ENCODE measurements at regions not wholly inside any gene's neighbourhood (a gene's known extent, or its start where the extent isn't known, plus 50 kb on each side); places are given as distances from the start of the nearest gene placed in this dataset.

- DNase-seq = no peak
- H3K27me3 Mint-ChIP-seq = peaks cover 2 to 3% of the 10 kb centered on the region in 2 donors
- H3K9me3 Mint-ChIP-seq = peaks cover 0 to 10% (median 0%) of the 10 kb centered on the region in 8 donors
- intact Hi-C loops (cut with micrococcal nuclease) = no loop called here
- Histone ChIP-seq H3K27me3 (ENCODE audit: insufficient read depth, low read length) (no peaks in the 10 kb centered on the region), H3K4me1 (ENCODE audit: insufficient read depth, low read length) (no peaks in the 10 kb centered on the region), H3K36me3 (ENCODE audit: insufficient read depth, low read length) (no peaks in the 10 kb centered on the region), H3K4me3 (ENCODE audit: low read length in 2 of 2) (no peak overlapping the region), H3K9me3 (ENCODE audit: control insufficient read depth in 1 of 2, low read length in 2 of 2) (no peaks in the 10 kb centered on the region), H3K27ac (ENCODE audit: low read depth, low read length) (no peak overlapping the region)
- ChIA-PET CTCF (ENCODE audit: partially characterized antibody) (no interaction called here), POLR2A (ENCODE audit: partially characterized antibody) (no interaction called here)
- H3K27ac Mint-ChIP-seq = no peak overlapping the region
- no peak overlapping the region for H3K4me3 Mint-ChIP-seq
- H3K36me3 Mint-ChIP-seq = no peaks in the 10 kb centered on the region
- H3K4me1 Mint-ChIP-seq = peaks cover 0 to 2% (median 0%) of the 10 kb centered on the region in 4 donors
These were observed 137.1 kb upstream of the TARS1 start for GRCh38 chr5:33303579-33304095.

- no peak for DNase-seq
These were observed 136.2 kb upstream of the TARS1 start for GRCh38 chr5:33304601-33305000.

GRCh38 chr5:33305572-33305971 is 135.2 kb upstream of the TARS1 start:
- H3K9me3 ChIP-seq (ENCODE audit: control insufficient read depth in 1 of 2, low read length in 2 of 2) = no peaks in the 10 kb centered on the region
- Mint-ChIP-seq H3K9me3 (peaks cover 0 to 10% (median under 1%) of the 10 kb centered on the region in 8 donors), H3K4me1 (peaks cover 0 to 2% (median 0%) of the 10 kb centered on the region in 4 donors), H3K27ac (no peak overlapping the region), H3K36me3 (no peaks in the 10 kb centered on the region), H3K27me3 (peaks cover 2 to 3% of the 10 kb centered on the region in 2 donors), H3K4me3 (no peak overlapping the region)
- ChIA-PET POLR2A (ENCODE audit: partially characterized antibody) (no interaction called here), CTCF (ENCODE audit: partially characterized antibody) (no interaction called here)
- H3K4me1 ChIP-seq (ENCODE audit: insufficient read depth, low read length) = no peaks in the 10 kb centered on the region
- H3K27me3 ChIP-seq (ENCODE audit: insufficient read depth, low read length) = no peaks in the 10 kb centered on the region
- DNase-seq = no peak
- intact Hi-C loops (cut with micrococcal nuclease) = no loop called here
- H3K4me3 ChIP-seq (ENCODE audit: low read length in 2 of 2) = no peak overlapping the region
- H3K27ac ChIP-seq (ENCODE audit: low read depth, low read length) = no peak overlapping the region
- no peaks in the 10 kb centered on the region for H3K36me3 ChIP-seq (ENCODE audit: insufficient read depth, low read length)

More at GRCh38 chr5:33304601-33305000, 136.2 kb upstream of the TARS1 start:
- intact Hi-C loops (cut with micrococcal nuclease) = no loop called here
- Histone ChIP-seq H3K4me3 (ENCODE audit: low read length in 2 of 2) (no peak overlapping the region), H3K9me3 (ENCODE audit: control insufficient read depth in 1 of 2, low read length in 2 of 2) (no peaks in the 10 kb centered on the region), H3K4me1 (ENCODE audit: insufficient read depth, low read length) (no peaks in the 10 kb centered on the region), H3K27ac (ENCODE audit: low read depth, low read length) (no peak overlapping the region), H3K36me3 (ENCODE audit: insufficient read depth, low read length) (no peaks in the 10 kb centered on the region), H3K27me3 (ENCODE audit: insufficient read depth, low read length) (no peaks in the 10 kb centered on the region)
- POLR2A ChIA-PET (ENCODE audit: partially characterized antibody) = interaction anchor here (0.6 kb wide), 1 partner anchor 24 kb away, joined by 4 read pairs; no protein-coding TSS in a partner anchor
- Mint-ChIP-seq H3K4me3 (no peak overlapping the region), H3K9me3 (peaks cover 0 to 10% (median 0%) of the 10 kb centered on the region in 8 donors), H3K27ac (no peak overlapping the region), H3K36me3 (no peaks in the 10 kb centered on the region), H3K27me3 (peaks cover 2 to 3% of the 10 kb centered on the region in 2 donors), H3K4me1 (peaks cover 0 to 2% (median 0%) of the 10 kb centered on the region in 4 donors)
- CTCF ChIA-PET (ENCODE audit: partially characterized antibody) = no interaction called here

- no peak for DNase-seq
- Histone ChIP-seq H3K36me3 (ENCODE audit: insufficient read depth, low read length) (no peaks in the 10 kb centered on the region), H3K27ac (ENCODE audit: low read depth, low read length) (no peak overlapping the region), H3K4me1 (ENCODE audit: insufficient read depth, low read length) (no peaks in the 10 kb centered on the region), H3K27me3 (ENCODE audit: insufficient read depth, low read length) (no peaks in the 10 kb centered on the region), H3K4me3 (ENCODE audit: low read length in 2 of 2) (no peak overlapping the region), H3K9me3 (ENCODE audit: control insufficient read depth in 1 of 2, low read length in 2 of 2) (no peaks in the 10 kb centered on the region)
- peaks cover 0 to 10% (median under 1%) of the 10 kb centered on the region in 8 donors for H3K9me3 Mint-ChIP-seq
- peaks cover 2 to 3% of the 10 kb centered on the region in 2 donors for H3K27me3 Mint-ChIP-seq
- no peak overlapping the region for H3K27ac Mint-ChIP-seq
- no peak overlapping the region for H3K4me3 Mint-ChIP-seq
- ChIA-PET CTCF (ENCODE audit: partially characterized antibody) (no interaction called here), POLR2A (ENCODE audit: partially characterized antibody) (no interaction called here)
- intact Hi-C loops (cut with micrococcal nuclease) = no loop called here
- no peaks in the 10 kb centered on the region for H3K4me1 Mint-ChIP-seq
- H3K36me3 Mint-ChIP-seq = no peaks in the 10 kb centered on the region
These were observed 134.0 kb upstream of the TARS1 start for GRCh38 chr5:33306758-33307157.

GRCh38 chr5:33308586-33308985 is 132.2 kb upstream of the TARS1 start:
- intact Hi-C loops (cut with micrococcal nuclease) = no loop called here
- Mint-ChIP-seq H3K4me3 (no peak overlapping the region), H3K27ac (no peak overlapping the region), H3K9me3 (peaks cover 0 to 5% (median 0%) of the 10 kb centered on the region in 8 donors), H3K27me3 (peaks cover 2% of the 10 kb centered on the region in 2 donors), H3K36me3 (no peaks in the 10 kb centered on the region), H3K4me1 (no peaks in the 10 kb centered on the region)
- ChIA-PET POLR2A (ENCODE audit: partially characterized antibody) (no interaction called here), CTCF (ENCODE audit: partially characterized antibody) (no interaction called here)
- Histone ChIP-seq H3K27me3 (ENCODE audit: insufficient read depth, low read length) (no peaks in the 10 kb centered on the region), H3K9me3 (ENCODE audit: control insufficient read depth in 1 of 2, low read length in 2 of 2) (no peaks in the 10 kb centered on the region), H3K4me3 (ENCODE audit: low read length in 2 of 2) (no peak overlapping the region), H3K36me3 (ENCODE audit: insufficient read depth, low read length) (no peaks in the 10 kb centered on the region), H3K4me1 (ENCODE audit: insufficient read depth, low read length) (no peaks in the 10 kb centered on the region), H3K27ac (ENCODE audit: low read depth, low read length) (no peak overlapping the region)
- no peak for DNase-seq

GRCh38 chr5:33309068-33309467 is 131.7 kb upstream of the TARS1 start:
- Histone ChIP-seq H3K9me3 (ENCODE audit: control insufficient read depth in 1 of 2, low read length in 2 of 2) (no peaks in the 10 kb centered on the region), H3K4me3 (ENCODE audit: low read length in 2 of 2) (no peak overlapping the region), H3K27me3 (ENCODE audit: insufficient read depth, low read length) (no peaks in the 10 kb centered on the region), H3K36me3 (ENCODE audit: insufficient read depth, low read length) (no peaks in the 10 kb centered on the region), H3K27ac (ENCODE audit: low read depth, low read length) (no peak overlapping the region), H3K4me1 (ENCODE audit: insufficient read depth, low read length) (no peaks in the 10 kb centered on the region)
- intact Hi-C loops (cut with micrococcal nuclease) = no loop called here
- ChIA-PET CTCF (ENCODE audit: partially characterized antibody) (no interaction called here), POLR2A (ENCODE audit: partially characterized antibody) (no interaction called here)
- DNase-seq = no peak
- Mint-ChIP-seq H3K9me3 (peaks cover 0 to 5% (median 0%) of the 10 kb centered on the region in 8 donors), H3K36me3 (no peaks in the 10 kb centered on the region), H3K4me1 (no peaks in the 10 kb centered on the region), H3K27me3 (peaks cover 2% of the 10 kb centered on the region in 2 donors), H3K27ac (no peak overlapping the region), H3K4me3 (no peak overlapping the region)

GRCh38 chr5:33309536-33310345 is 131.0 kb upstream of the TARS1 start:
- H3K9me3 Mint-ChIP-seq = peaks cover 0 to 8% (median 0%) of the 10 kb centered on the region in 8 donors

More at GRCh38 chr5:33309536-33310345, 131.0 kb upstream of the TARS1 start:
- Histone ChIP-seq H3K27ac (ENCODE audit: low read depth, low read length) (no peak overlapping the region), H3K27me3 (ENCODE audit: insufficient read depth, low read length) (no peaks in the 10 kb centered on the region), H3K4me3 (ENCODE audit: low read length in 2 of 2) (no peak overlapping the region), H3K4me1 (ENCODE audit: insufficient read depth, low read length) (no peaks in the 10 kb centered on the region), H3K9me3 (ENCODE audit: control insufficient read depth in 1 of 2, low read length in 2 of 2) (no peaks in the 10 kb centered on the region), H3K36me3 (ENCODE audit: insufficient read depth, low read length) (no peaks in the 10 kb centered on the region)
- ChIA-PET POLR2A (ENCODE audit: partially characterized antibody) (no interaction called here), CTCF (ENCODE audit: partially characterized antibody) (interaction anchor here (0.9 kb wide), 1 partner anchor 10 kb away, joined by 3 read pairs; no protein-coding TSS in a partner anchor)
- no peaks in the 10 kb centered on the region for H3K36me3 Mint-ChIP-seq
- intact Hi-C loops (cut with micrococcal nuclease) = no loop called here
- no peak overlapping the region for H3K27ac Mint-ChIP-seq
- no peak for DNase-seq
- no peaks in the 10 kb centered on the region for H3K4me1 Mint-ChIP-seq
- peaks cover 2% of the 10 kb centered on the region in 2 donors for H3K27me3 Mint-ChIP-seq
- H3K4me3 Mint-ChIP-seq = no peak overlapping the region
